GM18951 (cell line): ENCODE measurements at regions not wholly inside any gene's neighbourhood (a gene's known extent, or its start where the extent isn't known, plus 50 kb on each side); places are given as distances from the start of the nearest gene placed in this dataset.

Experiments used
- POLR2A ChIP-seq: IDR thresholded peaks from 4 replicates; pipeline ENCODE4 v1.6.1; 2011; ENCODE audit warnings: mild to moderate bottlenecking; ENCODE audit not compliant: insufficient read length, insufficient read depth; ENCODE audit errors: extremely low read depth
- in situ Hi-C: fragments of 300-500 bp; cut with MboI; formaldehyde crosslinking; loops from one replicate; pipeline ENCODE4 v1.12.0; 2022; ENCODE audit warnings: low sequenced_read_pairs, mixed read lengths, inconsistent platforms; ENCODE audit not compliant: unreplicated experiment

GRCh38 chr2:226601881-226602662 is 197.5 kb downstream of the IRS1 start:
- no peak for TF ChIP-seq POLR2A
- in situ Hi-C loops: no loop called here

- in situ Hi-C loops: no loop called here
These were observed 198.8 kb downstream of the IRS1 start for GRCh38 chr2:226600802-226601201.

GRCh38 chr2:226600184-226600583 is 199.4 kb downstream of the IRS1 start:
- TF ChIP-seq POLR2A: no peak
- in situ Hi-C loops: no loop called here

More at GRCh38 chr2:226600802-226601201, 198.8 kb downstream of the IRS1 start:
- TF ChIP-seq POLR2A: no peak

- TF ChIP-seq POLR2A: no peak
- in situ Hi-C loops: no loop called here
These were observed 210.6 kb downstream of the IRS1 start for GRCh38 chr2:226589043-226589442.

GRCh38 chr2:226585130-226585561 is 214.5 kb downstream of the IRS1 start:
- TF ChIP-seq POLR2A: no peak
- in situ Hi-C loops: no loop called here

GRCh38 chr2:226584518-226585055 is 215.0 kb downstream of the IRS1 start:
- in situ Hi-C loops: no loop called here
- no peak for TF ChIP-seq POLR2A

- in situ Hi-C loops: no loop called here
- no peak for TF ChIP-seq POLR2A
These were observed 215.9 kb downstream of the IRS1 start for GRCh38 chr2:226583715-226584114.

GRCh38 chr2:226581661-226582060 is 218.0 kb downstream of the IRS1 start:
- in situ Hi-C loops: no loop called here
- TF ChIP-seq POLR2A: no peak

GRCh38 chr2:226581004-226581403 is 218.6 kb downstream of the IRS1 start:
- in situ Hi-C loops: no loop called here
- no peak for TF ChIP-seq POLR2A

- no peak for TF ChIP-seq POLR2A
- in situ Hi-C loops: no loop called here
These were observed 219.2 kb downstream of the IRS1 start for GRCh38 chr2:226580403-226580802.

- no peak for TF ChIP-seq POLR2A
- in situ Hi-C loops: no loop called here
These were observed 220.1 kb downstream of the IRS1 start for GRCh38 chr2:226579519-226579918.

- in situ Hi-C loops: no loop called here
- no peak for TF ChIP-seq POLR2A
These were observed 220.7 kb downstream of the IRS1 start for GRCh38 chr2:226578879-226579278.

- no peak for TF ChIP-seq POLR2A
- in situ Hi-C loops: no loop called here
These were observed 221.2 kb downstream of the IRS1 start for GRCh38 chr2:226578373-226578772.

GRCh38 chr2:226575928-226576327 is 223.7 kb downstream of the IRS1 start:
- in situ Hi-C loops: no loop called here
- TF ChIP-seq POLR2A: no peak
